C4-2B (cell line): ENCODE measurements at regions not wholly inside any gene's neighbourhood (a gene's known extent, or its start where the extent isn't known, plus 50 kb on each side); places are given as distances from the start of the nearest gene placed in this dataset.

ENCODE experiments used
- H3K27ac ChIP-seq: fragments of 450-650 bp; 2 replicates; pipeline ENCODE4 v1.5.1; 2017
- CTCF ChIP-seq: fragments of 450-650 bp; conservative IDR thresholded peaks from 2 replicates; pipeline ENCODE4 v1.5.1; 2017; ENCODE audit warnings: mild to moderate bottlenecking
- ZFX ChIP-seq: fragments of 450-650 bp; IDR thresholded peaks from 2 replicates; pipeline ENCODE4 v1.6.1; 2017

DNA sequence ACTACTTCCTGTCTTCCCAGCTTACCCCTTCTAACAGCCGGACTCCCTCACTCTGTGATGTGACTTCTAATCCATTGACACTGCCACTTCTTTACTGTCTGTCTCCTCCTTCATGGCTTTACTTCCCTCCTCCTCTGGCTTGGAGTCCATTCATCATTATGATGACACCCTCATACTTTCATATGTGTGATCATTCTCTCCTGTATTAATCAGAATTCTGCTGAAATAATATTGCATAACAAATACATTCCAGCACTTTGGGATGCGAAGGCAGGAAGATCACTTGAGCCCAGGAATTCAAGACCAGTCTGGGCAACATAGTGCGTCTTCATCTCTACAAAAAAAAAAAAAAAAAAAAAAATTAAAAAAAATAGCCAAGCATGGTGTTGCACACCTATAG, 147.9 kb upstream of the BTBD3 start:
- H3K27ac ChIP-seq: no peak overlapping the region
- TF ChIP-seq ZFX: no peak

DNA sequence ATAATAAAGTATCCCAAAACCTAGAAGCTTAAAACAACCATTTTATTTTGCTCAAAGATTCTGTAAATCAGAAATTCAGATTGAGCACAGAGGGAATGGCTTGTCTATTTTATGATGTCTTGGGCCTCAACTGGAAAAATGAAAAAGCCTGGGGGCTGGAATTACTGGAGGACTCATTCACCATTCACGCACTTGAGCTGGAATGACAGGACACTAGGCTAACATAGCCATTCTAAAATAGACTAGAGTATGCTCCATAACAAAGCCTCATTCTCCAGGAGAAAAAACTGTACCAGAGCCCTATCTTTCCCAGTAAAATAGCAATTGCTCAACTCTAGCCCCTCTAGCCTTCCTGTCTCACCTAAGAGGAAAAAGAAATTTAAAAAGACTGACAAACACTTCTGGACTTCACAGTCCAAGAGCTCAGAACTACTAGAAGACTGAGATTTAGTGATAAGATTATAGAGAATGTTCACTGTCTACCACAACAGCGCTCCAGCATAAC, 145.4 kb upstream of the BTBD3 start:
- TF ChIP-seq CTCF (no peak), ZFX (no peak)
- H3K27ac ChIP-seq: no peak overlapping the region

GRCh38 chr20:11776687-11777086, 141.0 kb upstream of the BTBD3 start:
- no peak for TF ChIP-seq ZFX
- no peak for TF ChIP-seq CTCF
- H3K27ac ChIP-seq: no peak overlapping the region

- no peak overlapping the region for H3K27ac ChIP-seq
- TF ChIP-seq CTCF (no peak), ZFX (no peak)
Observed at GRCh38 chr20:11777387-11778205, 140.1 kb upstream of the BTBD3 start.

DNA sequence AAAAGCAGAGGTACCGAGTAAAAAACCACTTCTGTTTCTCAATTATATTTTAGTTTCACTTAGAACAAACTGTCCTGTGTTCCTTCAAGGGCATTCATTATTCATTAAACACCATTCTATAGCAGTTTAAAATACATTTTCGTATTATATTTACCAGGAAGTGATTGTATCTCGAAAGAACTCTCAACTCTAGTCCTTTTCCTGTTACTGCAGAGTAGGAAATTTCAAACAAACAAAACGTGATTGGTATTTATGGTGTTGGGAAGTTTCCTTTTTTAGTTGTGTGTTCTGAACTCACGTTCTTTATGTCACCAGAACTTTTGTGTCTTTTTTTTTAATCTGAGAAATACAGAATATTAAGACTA, 139.5 kb upstream of the BTBD3 start:
- H3K27ac ChIP-seq: no peak overlapping the region
- no peak for TF ChIP-seq CTCF
- no peak for TF ChIP-seq ZFX

- no peak overlapping the region for H3K27ac ChIP-seq
- TF ChIP-seq CTCF (no peak), ZFX (no peak)
Observed at GRCh38 chr20:11780765-11781369, 136.8 kb upstream of the BTBD3 start.

GRCh38 chr20:11783102-11783850, 134.4 kb upstream of the BTBD3 start:
- TF ChIP-seq CTCF (no peak), ZFX (no peak)
- H3K27ac ChIP-seq: no peak overlapping the region
